IPS-20b (cell line): ENCODE measurements at regions not wholly inside any gene's neighbourhood (a gene's known extent, or its start where the extent isn't known, plus 50 kb on each side); places are given as distances from the start of the nearest gene placed in this dataset.
"Not testable (repeated sequence)": the region's sequence is repeated elsewhere in the genome, so short reads cannot be mapped to it uniquely, and the experiment has no call there.

ENCODE experiments used
- H3K27ac ChIP-seq: one replicate; pipeline ENCODE4 v1.5.1; 2013; ENCODE audit warnings: low read length
- H3K27me3 ChIP-seq: 2 replicates; pipeline ENCODE4 v1.6.1; 2013; ENCODE audit warnings: mild to moderate bottlenecking, low read length, inconsistent platforms; ENCODE audit not compliant: insufficient read depth
- H3K36me3 ChIP-seq: 2 replicates; pipeline ENCODE4 v1.6.1; 2013; ENCODE audit warnings: low read depth, mild to moderate bottlenecking, inconsistent platforms, low read length, moderate library complexity; ENCODE audit not compliant: insufficient read depth
- H3K4me1 ChIP-seq: 2 replicates; pipeline ENCODE4 v1.6.1; 2013; ENCODE audit warnings: mild to moderate bottlenecking, control low read depth, inconsistent platforms, low read length, moderate library complexity; ENCODE audit not compliant: insufficient read depth
- H3K4me3 ChIP-seq: 2 replicates; pipeline ENCODE4 v1.5.1; 2013; ENCODE audit warnings: mild to moderate bottlenecking, low read length, inconsistent platforms
- H3K9ac ChIP-seq: 2 replicates; pipeline ENCODE4 v1.6.1; 2013; ENCODE audit warnings: low read depth, mild to moderate bottlenecking, inconsistent platforms, low read length, moderate library complexity
- H3K9me3 ChIP-seq: 2 replicates; pipeline ENCODE4 v1.6.1; 2013; ENCODE audit warnings: mild to moderate bottlenecking, low read depth, low read length, inconsistent platforms; ENCODE audit not compliant: insufficient read depth

DNA sequence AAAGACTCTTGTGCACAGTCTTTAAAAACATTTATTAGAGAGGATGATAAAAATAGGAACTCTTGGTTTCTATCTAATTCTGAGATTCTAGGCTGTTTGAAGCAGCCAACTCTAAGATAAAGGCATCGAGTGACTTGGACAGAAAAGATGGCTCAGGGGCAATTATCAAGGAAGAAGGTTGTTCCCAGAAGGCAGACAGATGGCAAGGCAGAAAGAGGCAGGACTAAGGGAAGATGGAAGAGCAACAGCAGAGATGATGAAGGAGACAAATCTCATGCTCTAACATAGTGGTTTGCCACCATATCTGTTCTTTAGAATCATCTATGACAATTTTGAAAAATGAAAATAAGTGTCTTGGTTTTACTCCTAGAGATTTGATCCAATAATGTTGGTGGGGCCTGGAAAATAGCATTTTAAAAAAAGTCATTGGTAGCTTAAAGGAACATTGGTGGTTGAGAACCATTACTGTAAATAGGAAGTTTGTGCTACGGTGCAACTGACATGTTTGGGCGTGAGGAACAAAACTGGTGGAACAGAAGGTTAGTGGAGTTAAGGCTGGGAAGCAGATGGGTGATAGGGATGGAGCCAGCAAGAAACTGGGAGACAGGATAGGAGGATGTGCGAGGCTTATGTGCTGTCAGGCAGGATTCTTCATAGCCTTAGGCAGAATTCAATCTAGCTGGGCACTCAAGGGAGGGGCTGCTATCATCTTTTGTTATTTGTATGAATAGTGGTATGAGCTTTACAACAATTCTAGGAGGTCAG, 751.1 kb downstream of the DHX35 start:
- H3K9ac ChIP-seq: no peak overlapping the region

GRCh38 chr20:39706184-39706663, 744.1 kb downstream of the DHX35 start:
- H3K27ac ChIP-seq: no peak overlapping the region

More for the DNA sequence above, 751.1 kb downstream of the DHX35 start:
- Histone ChIP-seq H3K27me3 (no peaks in the 10 kb centered on the region), H3K9me3 (no peaks in the 10 kb centered on the region), H3K36me3 (no peaks in the 10 kb centered on the region), H3K4me1 (no peaks in the 10 kb centered on the region), H3K27ac (no peak overlapping the region), H3K4me3 (no peak overlapping the region)

DNA sequence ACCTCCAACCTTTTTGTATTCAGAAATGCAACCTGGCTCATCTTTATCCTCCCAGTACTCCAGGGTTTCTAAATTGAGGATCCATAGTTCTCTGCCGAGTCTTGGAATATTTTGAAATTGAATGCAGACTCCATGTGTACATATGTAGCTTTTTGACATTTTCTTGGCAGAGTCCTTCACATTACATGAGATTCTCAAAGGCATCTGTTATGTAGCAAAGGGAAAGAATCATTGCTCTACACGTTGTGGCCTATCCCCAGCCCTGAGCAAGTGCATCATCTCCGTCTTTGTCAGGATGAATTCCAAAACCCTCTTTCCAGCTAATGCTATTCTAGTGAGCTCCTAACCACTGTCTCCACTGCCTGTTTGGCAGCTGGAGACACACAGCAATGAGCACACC, 742.9 kb downstream of the DHX35 start:
- Histone ChIP-seq H3K4me1 (peaks cover 6% of the 10 kb centered on the region; the same call in 1 of the 2 replicates), H3K27me3 (no peaks in the 10 kb centered on the region), H3K9me3 (no peaks in the 10 kb centered on the region; the same call in 1 of the 2 replicates), H3K27ac (no peak overlapping the region), H3K9ac (no peak overlapping the region), H3K36me3 (no peaks in the 10 kb centered on the region), H3K4me3 (no peak overlapping the region)

More at GRCh38 chr20:39706184-39706663, 744.1 kb downstream of the DHX35 start:
- Histone ChIP-seq H3K9me3 (no peaks in the 10 kb centered on the region; the same call in 1 of the 2 replicates), H3K36me3 (no peaks in the 10 kb centered on the region), H3K27me3 (no peaks in the 10 kb centered on the region), H3K9ac (no peak overlapping the region), H3K4me1 (peaks cover 6% of the 10 kb centered on the region; the same call in 1 of the 2 replicates), H3K4me3 (no peak overlapping the region)

- H3K9me3 ChIP-seq, H3K36me3 ChIP-seq, H3K4me1 ChIP-seq, H3K27me3 ChIP-seq, H3K9ac ChIP-seq, H3K27ac ChIP-seq, H3K4me3 ChIP-seq: not testable (repeated sequence)
These were observed 741.2 kb downstream of the DHX35 start for GRCh38 chr20:39703357-39703756.

DNA sequence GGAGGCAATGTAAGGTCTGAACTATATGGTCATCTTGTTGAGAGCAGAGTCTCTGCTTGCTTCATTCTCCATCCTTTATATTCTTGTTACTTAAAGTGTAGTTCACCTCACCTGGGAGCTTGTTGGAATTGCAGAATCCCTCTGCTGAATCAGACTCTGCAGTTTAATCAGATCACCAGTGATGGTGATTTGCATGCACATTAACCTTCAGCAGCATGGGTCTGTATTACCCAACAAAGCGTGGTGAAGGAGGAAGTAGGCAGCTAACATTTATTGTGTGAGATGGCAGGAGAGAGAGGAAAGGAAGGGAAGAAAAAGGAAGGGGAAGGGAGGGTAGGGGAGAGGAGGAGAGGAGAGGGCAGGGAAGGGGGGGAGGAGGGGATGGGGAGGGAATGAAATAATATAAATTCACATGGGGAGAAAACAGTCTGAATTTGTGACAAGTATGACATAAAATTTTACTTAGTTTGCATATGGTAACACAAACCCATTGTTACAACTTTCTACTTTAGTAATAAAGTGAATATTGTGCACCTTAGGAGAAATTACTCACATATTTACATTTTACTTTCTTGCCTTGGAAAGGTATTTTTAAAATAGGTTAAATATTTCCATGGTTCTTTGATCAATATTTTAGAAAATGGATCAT, 740.7 kb downstream of the DHX35 start:
- Histone ChIP-seq H3K27me3 (no peaks in the 10 kb centered on the region), H3K4me1 (peaks cover 6% of the 10 kb centered on the region; the same call in 1 of the 2 replicates), H3K36me3 (no peaks in the 10 kb centered on the region)

GRCh38 chr20:39700528-39700927, 738.4 kb downstream of the DHX35 start:
- Histone ChIP-seq H3K27me3 (no peaks in the 10 kb centered on the region), H3K9me3 (no peaks in the 10 kb centered on the region; the same call in 1 of the 2 replicates), H3K27ac (no peak overlapping the region), H3K4me1 (peaks cover 6% of the 10 kb centered on the region; the same call in 1 of the 2 replicates), H3K36me3 (no peaks in the 10 kb centered on the region), H3K9ac (no peak overlapping the region), H3K4me3 (no peak overlapping the region)

More for the DNA sequence above, 740.7 kb downstream of the DHX35 start:
- H3K4me3 ChIP-seq: no peak overlapping the region
- H3K9ac ChIP-seq: no peak overlapping the region
- no peak overlapping the region for H3K27ac ChIP-seq
- no peaks in the 10 kb centered on the region; the same call in 1 of the 2 replicates for H3K9me3 ChIP-seq

DNA sequence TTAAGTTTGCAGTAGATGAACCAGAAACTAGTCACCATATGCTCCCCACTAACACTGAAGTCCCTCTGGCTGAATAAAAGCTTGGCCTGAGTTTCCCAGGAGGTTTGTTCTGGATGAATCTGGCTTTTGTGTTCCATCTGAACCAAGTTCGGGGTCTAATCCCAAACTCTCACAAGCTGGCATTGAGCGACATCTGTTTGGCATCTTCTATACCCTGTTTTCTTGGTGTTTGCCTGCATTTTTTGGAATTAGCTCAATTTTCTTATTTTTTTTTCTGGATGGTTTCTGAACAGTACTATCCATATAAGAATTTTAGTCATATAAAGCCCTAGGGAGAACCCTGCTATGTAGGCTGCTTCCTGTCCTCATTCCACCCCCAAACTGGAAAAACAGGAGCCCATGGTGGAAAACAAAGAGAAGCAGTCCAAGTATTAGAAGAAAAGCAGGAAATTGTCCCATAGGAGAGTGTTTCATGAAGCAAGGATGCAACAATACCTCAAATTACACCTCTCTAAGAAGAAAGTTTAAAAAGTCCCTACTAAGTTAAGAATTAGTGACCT, 737.1 kb downstream of the DHX35 start:
- Histone ChIP-seq H3K27ac (no peak overlapping the region), H3K36me3 (no peaks in the 10 kb centered on the region), H3K27me3 (no peaks in the 10 kb centered on the region), H3K9ac (no peak overlapping the region), H3K4me1 (peaks cover 6% of the 10 kb centered on the region; the same call in 1 of the 2 replicates), H3K9me3 (no peaks in the 10 kb centered on the region; the same call in 1 of the 2 replicates), H3K4me3 (no peak overlapping the region)

GRCh38 chr20:39698752-39699151, 736.6 kb downstream of the DHX35 start:
- Histone ChIP-seq H3K4me1 (peaks cover 6% of the 10 kb centered on the region; the same call in 1 of the 2 replicates), H3K9ac (no peak overlapping the region), H3K36me3 (no peaks in the 10 kb centered on the region), H3K4me3 (no peak overlapping the region), H3K27me3 (no peaks in the 10 kb centered on the region), H3K9me3 (no peaks in the 10 kb centered on the region; the same call in 1 of the 2 replicates), H3K27ac (no peak overlapping the region)

GRCh38 chr20:39691151-39691862, 729.2 kb downstream of the DHX35 start:
- H3K36me3 ChIP-seq: no peaks in the 10 kb centered on the region
- no peaks in the 10 kb centered on the region for H3K9me3 ChIP-seq
- H3K9ac ChIP-seq: no peak overlapping the region
- H3K27ac ChIP-seq: no peak overlapping the region
- H3K4me1 ChIP-seq: no peaks in the 10 kb centered on the region
- no peaks in the 10 kb centered on the region for H3K27me3 ChIP-seq
- no peak overlapping the region for H3K4me3 ChIP-seq

- H3K4me1 ChIP-seq: no peaks in the 10 kb centered on the region
- no peak overlapping the region for H3K27ac ChIP-seq
- H3K9me3 ChIP-seq: no peaks in the 10 kb centered on the region
- H3K4me3 ChIP-seq: no peak overlapping the region
- H3K36me3 ChIP-seq: no peaks in the 10 kb centered on the region
- H3K9ac ChIP-seq: no peak overlapping the region
- no peaks in the 10 kb centered on the region for H3K27me3 ChIP-seq
These were observed 714.8 kb downstream of the DHX35 start for GRCh38 chr20:39676857-39677391.

- H3K9ac ChIP-seq: no peak overlapping the region
- no peaks in the 10 kb centered on the region for H3K36me3 ChIP-seq
- no peaks in the 10 kb centered on the region for H3K4me1 ChIP-seq
- H3K9me3 ChIP-seq: no peaks in the 10 kb centered on the region
- H3K27me3 ChIP-seq: no peaks in the 10 kb centered on the region
- no peak overlapping the region for H3K27ac ChIP-seq
- H3K4me3 ChIP-seq: no peak overlapping the region
These were observed 714.1 kb downstream of the DHX35 start for GRCh38 chr20:39676241-39676640.
